Kidney epithelial cell (primary cell): ENCODE measurements at regions not wholly inside any gene's neighbourhood (a gene's known extent, or its start where the extent isn't known, plus 50 kb on each side); places are given as distances from the start of the nearest gene placed in this dataset.

Experiments
- DNase-seq: peaks from one replicate; pipeline ENCODE4 v3.0.0-alpha.2; 2010; ENCODE audit warnings: low read depth
- H3K27me3 ChIP-seq: 2 replicates; pipeline ENCODE4 v1.6.0; 2011; ENCODE audit warnings: low read length; ENCODE audit not compliant: control insufficient read depth, insufficient read depth
- H3K36me3 ChIP-seq: 2 replicates; pipeline ENCODE4 v1.5.1; 2011; ENCODE audit warnings: low read length; ENCODE audit not compliant: control insufficient read depth, insufficient read depth
- H3K4me3 ChIP-seq: 2 replicates; pipeline ENCODE4 v1.5.1; 2011; ENCODE audit warnings: low read depth, mild to moderate bottlenecking, control low read depth, low read length
- CTCF ChIP-seq: IDR thresholded peaks from 2 replicates; pipeline ENCODE4 v1.5.1; 2011; ENCODE audit warnings: mild to moderate bottlenecking, moderate library complexity, low read length, control low read depth, inconsistent platforms; ENCODE audit not compliant: insufficient read depth, poor library complexity, severe bottlenecking

- no peaks in the 10 kb centered on the region for H3K27me3 ChIP-seq
- no peak overlapping the region for H3K4me3 ChIP-seq
- no peaks in the 10 kb centered on the region for H3K36me3 ChIP-seq
- no peak for DNase-seq
- TF ChIP-seq CTCF = no peak
These were observed 591.1 kb downstream of the TNS3 start for GRCh38 chr7:46990761-46991160.

GRCh38 chr7:46989247-46989646, 592.7 kb downstream of the TNS3 start:
- no peak for DNase-seq
- Histone ChIP-seq H3K27me3 (no peaks in the 10 kb centered on the region), H3K4me3 (no peak overlapping the region), H3K36me3 (no peaks in the 10 kb centered on the region)
- no peak for TF ChIP-seq CTCF

GRCh38 chr7:46982928-46983327, 599.0 kb downstream of the TNS3 start:
- peak; percentile 4 for DNase-seq
- TF ChIP-seq CTCF = no peak
- Histone ChIP-seq H3K36me3 (no peaks in the 10 kb centered on the region), H3K27me3 (no peaks in the 10 kb centered on the region), H3K4me3 (no peak overlapping the region)

- H3K36me3 ChIP-seq = no peaks in the 10 kb centered on the region
- no peak for DNase-seq
- no peak overlapping the region for H3K4me3 ChIP-seq
- no peak for TF ChIP-seq CTCF
- no peaks in the 10 kb centered on the region for H3K27me3 ChIP-seq
These were observed 602.5 kb downstream of the TNS3 start for GRCh38 chr7:46979439-46979838.

- Histone ChIP-seq H3K36me3 (no peaks in the 10 kb centered on the region), H3K4me3 (no peak overlapping the region), H3K27me3 (no peaks in the 10 kb centered on the region)
- TF ChIP-seq CTCF = no peak
- DNase-seq = no peak
These were observed 606.4 kb downstream of the TNS3 start for GRCh38 chr7:46975493-46975892.

- Histone ChIP-seq H3K27me3 (no peaks in the 10 kb centered on the region), H3K4me3 (no peak overlapping the region), H3K36me3 (no peaks in the 10 kb centered on the region)
- DNase-seq = peak; percentile 63
- no peak for TF ChIP-seq CTCF
These were observed 609.7 kb downstream of the TNS3 start for GRCh38 chr7:46972205-46972604.
